ENCODE measurements at regions not wholly inside any gene's neighbourhood (a gene's known extent, or its start where the extent isn't known, plus 50 kb on each side); places are given as distances from the start of the nearest gene placed in this dataset.

DNA sequence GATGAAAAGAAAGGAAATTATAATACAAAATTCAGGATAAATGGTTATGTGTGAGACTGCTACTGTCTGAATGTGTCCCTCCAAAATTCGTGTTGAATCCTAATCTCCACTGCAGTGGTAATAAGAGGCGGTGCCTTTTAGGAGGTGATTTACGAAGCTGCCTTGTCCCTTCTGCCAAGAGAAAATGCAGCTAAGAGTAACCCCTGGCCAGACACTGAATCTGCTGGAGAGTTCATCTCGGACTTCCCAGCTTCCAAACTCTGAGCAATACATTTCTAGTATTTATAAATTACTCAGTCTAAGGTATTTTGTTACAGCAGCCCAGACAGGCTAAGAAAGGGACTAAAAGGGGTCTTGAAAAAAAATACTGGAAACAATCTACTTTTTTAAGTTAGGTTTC is 152.6 kb downstream of the KLF12 start:
- TF ChIP-seq POLR2A (IDR thresholded peaks at IDR 0.05) (no peak), CTCF (IDR thresholded peaks at IDR 0.05) (no peak), EP300 (IDR thresholded peaks at IDR 0.05) (no peak)
